PC-3 (cell line): ENCODE measurements at regions not wholly inside any gene's neighbourhood (a gene's known extent, or its start where the extent isn't known, plus 50 kb on each side); places are given as distances from the start of the nearest gene placed in this dataset.

Experiments used
- ATAC-seq: fragments of 200-7000 bp; cut with Tn5 transposase; 2 replicates; pipeline ENCODE4 v1.9.1; 2020; ENCODE audit warnings: mild to moderate bottlenecking, moderate library complexity
- BruUV-seq: library from RNA; stranded (reverse); fragments of 400-500 nt; replicated peaks from 2 replicates; lab custom pipeline; 2021; lab: Mats Ljungman, UMichigan
- CTCF ChIA-PET: fragments of 300-600 bp; sonication (Branson Sonifier 250); formaldehyde crosslinking; loops from one replicate; lab custom pipeline; 2022; ENCODE audit warnings: antibody characterized with exemption; lab: Charles Lee
- POLR2A ChIA-PET: fragments of 300-600 bp; sonication (Branson Sonifier 250); formaldehyde crosslinking; loops from one replicate; lab custom pipeline; 2022; ENCODE audit warnings: antibody characterized with exemption; ENCODE audit not compliant: unreplicated experiment; lab: Charles Lee
- DNase-seq: peaks from one replicate; pipeline ENCODE4 v3.0.0-alpha.2; 2015
- H2AFZ ChIP-seq: fragments of 300-600 bp; sonication (generic); 2 replicates; pipeline ENCODE4 v1.6.0; 2016; ENCODE audit warnings: antibody characterized with exemption, low read length
- H3F3A ChIP-seq: fragments of 300-600 bp; sonication (generic); one replicate; pipeline ENCODE4 v1.6.0; 2017; ENCODE audit warnings: antibody characterized with exemption, low read length, control low read depth, mild to moderate bottlenecking; ENCODE audit not compliant: unreplicated experiment
- H3K27ac ChIP-seq: fragments of 300-600 bp; sonication (generic); 2 replicates; pipeline ENCODE4 v1.5.1; 2016; ENCODE audit warnings: mild to moderate bottlenecking, low read length
- H3K27me3 ChIP-seq: fragments of 300-600 bp; sonication (generic); 2 replicates; pipeline ENCODE4 v1.6.1; 2016; ENCODE audit warnings: low read length, mixed read lengths
- H3K36me3 ChIP-seq: fragments of 300-600 bp; sonication (generic); 2 replicates; pipeline ENCODE4 v1.6.1; 2016; ENCODE audit warnings: low read depth, mixed run types, low read length, mixed read lengths
- H3K4me1 ChIP-seq: fragments of 300-600 bp; sonication (generic); 2 replicates; pipeline ENCODE4 v1.5.1; 2016; ENCODE audit warnings: low read length; ENCODE audit not compliant: insufficient read depth
- H3K4me2 ChIP-seq: fragments of 300-600 bp; sonication (generic); 2 replicates; pipeline ENCODE4 v1.6.0; 2016; ENCODE audit warnings: low read length
- H3K4me3 ChIP-seq: fragments of 300-600 bp; sonication (generic); 2 replicates; pipeline ENCODE4 v1.5.1; 2016; ENCODE audit warnings: mild to moderate bottlenecking, low read length, mixed read lengths
- H3K79me2 ChIP-seq: fragments of 300-600 bp; sonication (generic); 2 replicates; pipeline ENCODE4 v1.6.1; 2017; ENCODE audit warnings: low read length, mixed read lengths
- H3K9ac ChIP-seq: fragments of 300-600 bp; sonication (generic); 2 replicates; pipeline ENCODE4 v1.6.0; 2016; ENCODE audit warnings: mild to moderate bottlenecking, low read length
- H3K9me2 ChIP-seq: fragments of 300-600 bp; sonication (generic); replicated peaks from 2 replicates; pipeline ENCODE4 v1.6.1; 2016; ENCODE audit warnings: mixed run types, low read length, mixed read lengths
- H3K9me3 ChIP-seq: fragments of 300-600 bp; sonication (generic); 2 replicates; pipeline ENCODE4 v1.6.1; 2016; ENCODE audit warnings: low read length, mixed read lengths
- H4K20me1 ChIP-seq: fragments of 300-600 bp; sonication (generic); 2 replicates; pipeline ENCODE4 v1.6.1; 2016; ENCODE audit warnings: low read length, mixed read lengths
- CTCF ChIP-seq: fragments of 300-600 bp; sonication (generic); conservative IDR thresholded peaks from 2 replicates; pipeline ENCODE4 v1.5.1; 2017; ENCODE audit warnings: antibody characterized with exemption, low read depth, mild to moderate bottlenecking, low read length
- EZH2 ChIP-seq: fragments of 300-600 bp; sonication (generic); IDR thresholded peaks from one replicate; pipeline ENCODE4 v1.6.1; 2017; ENCODE audit warnings: antibody characterized with exemption, mild to moderate bottlenecking, low read length; ENCODE audit not compliant: unreplicated experiment
- EZH2phosphoT487 ChIP-seq: fragments of 300-600 bp; sonication (generic); IDR thresholded peaks from 2 replicates; pipeline ENCODE4 v1.6.1; 2018; ENCODE audit warnings: mild to moderate bottlenecking, antibody characterized with exemption, low read length, borderline replicate concordance
- intact Hi-C: fragments of 100-400 bp; cut with micrococcal nuclease; formaldehyde crosslinking; loops from 2 replicates; pipeline ENCODE4 v1.9.0; 2023

- CTCF ChIA-PET: no interaction called here
Measured at GRCh38 chr9:7509576-7510145, 289.9 kb downstream of the DMAC1 start.

GRCh38 chr9:7508516-7508915 is 291.1 kb downstream of the DMAC1 start:
- no peak overlapping the region for H3K4me2 ChIP-seq
- no TSS peak for BruUV-seq
- no peak for DNase-seq

More at GRCh38 chr9:7509576-7510145, 289.9 kb downstream of the DMAC1 start:
- no peak overlapping the region for H3K27ac ChIP-seq
- no peak overlapping the region for H3K4me3 ChIP-seq
- no peaks in the 10 kb centered on the region for H3K9me3 ChIP-seq
- no peaks in the 10 kb centered on the region for H3K79me2 ChIP-seq
- no peaks in the 10 kb centered on the region for H3F3A ChIP-seq
- H3K36me3 ChIP-seq: no peaks in the 10 kb centered on the region
- H3K9ac ChIP-seq: no peak overlapping the region
- DNase-seq: no peak
- H2AFZ ChIP-seq: no peak overlapping the region
- no peaks in the 10 kb centered on the region for H3K27me3 ChIP-seq
- no peaks in the 10 kb centered on the region for H3K9me2 ChIP-seq
- POLR2A ChIA-PET: no interaction called here
- ATAC-seq: no peak
- intact Hi-C loops: no loop called here
- TF ChIP-seq EZH2: no peak
- no peak for TF ChIP-seq EZH2phosphoT487
- no peak for TF ChIP-seq CTCF
- H3K4me2 ChIP-seq: no peak overlapping the region
- BruUV-seq: no TSS peak
- no peaks in the 10 kb centered on the region for H4K20me1 ChIP-seq
- H3K4me1 ChIP-seq: no peaks in the 10 kb centered on the region

More at GRCh38 chr9:7508516-7508915, 291.1 kb downstream of the DMAC1 start:
- POLR2A ChIA-PET: no interaction called here
- ATAC-seq: no peak
- H3K27me3 ChIP-seq: no peaks in the 10 kb centered on the region
- H2AFZ ChIP-seq: no peak overlapping the region
- no peak overlapping the region for H3K27ac ChIP-seq
- intact Hi-C loops: no loop called here
- H3K36me3 ChIP-seq: no peaks in the 10 kb centered on the region
- no peak for TF ChIP-seq EZH2phosphoT487
- no peak for TF ChIP-seq CTCF
- no peak for TF ChIP-seq EZH2
- H3K9me3 ChIP-seq: no peaks in the 10 kb centered on the region
- CTCF ChIA-PET: no interaction called here
- H3K9ac ChIP-seq: no peak overlapping the region
- H3F3A ChIP-seq: no peaks in the 10 kb centered on the region
- H3K9me2 ChIP-seq: no peaks in the 10 kb centered on the region
- no peaks in the 10 kb centered on the region for H3K4me1 ChIP-seq
- H4K20me1 ChIP-seq: no peaks in the 10 kb centered on the region
- no peaks in the 10 kb centered on the region for H3K79me2 ChIP-seq
- no peak overlapping the region for H3K4me3 ChIP-seq
